Vagina (tissue), 2 donors: ENCODE measurements at regions not wholly inside any gene's neighbourhood (a gene's known extent, or its start where the extent isn't known, plus 50 kb on each side); places are given as distances from the start of the nearest gene placed in this dataset.

Experiments used
- DNase-seq, 2 donors: peaks; one replicate each; pipeline ENCODE4 v3.0.0-alpha.2; 2017; ENCODE audit errors: extremely low spot score in 2 of 2
- H3K27ac ChIP-seq: fragments of 200-600 bp; sonication (generic); one replicate; pipeline ENCODE4 v1.5.1; 2019
- H3K27me3 ChIP-seq: fragments of 200-600 bp; sonication (generic); one replicate; pipeline ENCODE4 v1.5.1; 2019
- H3K36me3 ChIP-seq, 2 donors: fragments of 200-600 bp; sonication (generic); one replicate each; pipeline ENCODE4 v1.5.1; 2017 to 2019
- H3K4me1 ChIP-seq: fragments of 200-600 bp; sonication (generic); one replicate; pipeline ENCODE4 v1.5.1; 2019
- H3K4me3 ChIP-seq, 2 donors: fragments of 200-600 bp; sonication (generic); 1 replicate in 1 of 2; 2 replicates in 1 of 2; pipeline ENCODE4 v1.5.1; 2016 to 2019
- H3K9me3 ChIP-seq: fragments of 200-600 bp; sonication (generic); one replicate; pipeline ENCODE4 v1.5.1; 2019
- POLR2A ChIP-seq, 2 donors: fragments of 450-650 bp; IDR thresholded peaks; one replicate each; pipeline ENCODE4 v1.6.1; 2017; ENCODE audit warnings: antibody characterized with exemption in 2 of 2, mild to moderate bottlenecking in 2 of 2, moderate library complexity in 2 of 2
- POLR2AphosphoS5 ChIP-seq, 2 donors: sonication (generic); formaldehyde crosslinking; IDR thresholded peaks; one replicate each; pipeline ENCODE4 v1.9.0; 2017; ENCODE audit warnings: antibody characterized with exemption in 2 of 2, mild to moderate bottlenecking in 2 of 2, low read depth in 1 of 2; ENCODE audit not compliant: insufficient read depth in 1 of 2
- intact Hi-C: fragments of 100-400 bp; cut with DNase I; formaldehyde crosslinking; loops from one replicate; pipeline ENCODE4 v1.15.1; 2023
- TF ChIP-seq, protein P1 (sequence below), 3 experiments: fragments of 450-650 bp in 2 of 3; fragments of 200-600 bp in 1 of 3; sonication (generic) in 1 of 3; IDR thresholded peaks; one replicate each; pipeline ENCODE4 v1.5.1; 2017 to 2019; ENCODE audit warnings: antibody characterized with exemption in 3 of 3, mild to moderate bottlenecking in 2 of 3, moderate library complexity in 2 of 3

- no peaks in the 10 kb centered on the region for H3K27me3 ChIP-seq
- intact Hi-C loops = no loop called here
- H3K4me3 ChIP-seq = no peak overlapping the region
- TF ChIP-seq, protein P1, sequence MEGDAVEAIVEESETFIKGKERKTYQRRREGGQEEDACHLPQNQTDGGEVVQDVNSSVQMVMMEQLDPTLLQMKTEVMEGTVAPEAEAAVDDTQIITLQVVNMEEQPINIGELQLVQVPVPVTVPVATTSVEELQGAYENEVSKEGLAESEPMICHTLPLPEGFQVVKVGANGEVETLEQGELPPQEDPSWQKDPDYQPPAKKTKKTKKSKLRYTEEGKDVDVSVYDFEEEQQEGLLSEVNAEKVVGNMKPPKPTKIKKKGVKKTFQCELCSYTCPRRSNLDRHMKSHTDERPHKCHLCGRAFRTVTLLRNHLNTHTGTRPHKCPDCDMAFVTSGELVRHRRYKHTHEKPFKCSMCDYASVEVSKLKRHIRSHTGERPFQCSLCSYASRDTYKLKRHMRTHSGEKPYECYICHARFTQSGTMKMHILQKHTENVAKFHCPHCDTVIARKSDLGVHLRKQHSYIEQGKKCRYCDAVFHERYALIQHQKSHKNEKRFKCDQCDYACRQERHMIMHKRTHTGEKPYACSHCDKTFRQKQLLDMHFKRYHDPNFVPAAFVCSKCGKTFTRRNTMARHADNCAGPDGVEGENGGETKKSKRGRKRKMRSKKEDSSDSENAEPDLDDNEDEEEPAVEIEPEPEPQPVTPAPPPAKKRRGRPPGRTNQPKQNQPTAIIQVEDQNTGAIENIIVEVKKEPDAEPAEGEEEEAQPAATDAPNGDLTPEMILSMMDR (IDR thresholded peaks at IDR 0.05) = no peak
- TF ChIP-seq POLR2A (IDR thresholded peaks at IDR 0.05) (no peak), POLR2AphosphoS5 (IDR thresholded peaks at IDR 0.05; ENCODE audit: insufficient read depth in 1 of 2, low read depth in 1 of 2) (no peak)
- no peaks in the 10 kb centered on the region for H3K9me3 ChIP-seq
- H3K27ac ChIP-seq = no peak overlapping the region
- no peaks in the 10 kb centered on the region for H3K36me3 ChIP-seq
- DNase-seq = no peak
- no peaks in the 10 kb centered on the region for H3K4me1 ChIP-seq
Measured at GRCh38 chr7:79837915-79838314, 296.7 kb upstream of the GNAI1 start.

GRCh38 chr7:79833616-79834015, 301.0 kb upstream of the GNAI1 start:
- TF ChIP-seq, protein P1 (IDR thresholded peaks at IDR 0.05) = no peak
- TF ChIP-seq POLR2AphosphoS5 (IDR thresholded peaks at IDR 0.05; ENCODE audit: insufficient read depth in 1 of 2, low read depth in 1 of 2) (no peak), POLR2A (IDR thresholded peaks at IDR 0.05) (no peak)
- no peaks in the 10 kb centered on the region for H3K4me1 ChIP-seq
- H3K4me3 ChIP-seq = no peak overlapping the region
- H3K27me3 ChIP-seq = no peaks in the 10 kb centered on the region
- H3K27ac ChIP-seq = no peak overlapping the region
- H3K36me3 ChIP-seq = no peaks in the 10 kb centered on the region
- no peak for DNase-seq
- intact Hi-C loops = no loop called here
- H3K9me3 ChIP-seq = no peaks in the 10 kb centered on the region

DNA sequence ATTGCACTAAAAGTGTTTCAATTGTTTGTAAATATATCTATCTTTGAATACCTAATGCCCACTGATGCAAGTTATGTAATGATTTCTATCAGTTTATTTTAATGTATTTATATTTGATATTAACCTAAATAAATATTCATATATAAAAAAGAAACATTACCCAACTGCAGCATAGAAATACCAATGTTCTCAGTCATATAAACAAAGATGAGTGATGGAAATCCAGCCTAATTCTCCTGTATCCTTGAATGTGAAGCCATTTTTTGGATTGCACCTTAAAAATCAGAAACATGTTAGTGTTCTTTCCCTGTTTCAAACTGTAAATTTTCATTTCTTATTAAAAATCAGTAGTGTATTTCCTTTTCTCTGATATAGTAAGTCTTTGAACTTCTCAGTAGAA, 305.8 kb upstream of the GNAI1 start:
- Histone ChIP-seq H3K4me3 (no peak overlapping the region), H3K27ac (no peak overlapping the region), H3K9me3 (no peaks in the 10 kb centered on the region), H3K36me3 (no peaks in the 10 kb centered on the region), H3K27me3 (no peaks in the 10 kb centered on the region), H3K4me1 (no peaks in the 10 kb centered on the region)
- TF ChIP-seq POLR2AphosphoS5 (IDR thresholded peaks at IDR 0.05; ENCODE audit: insufficient read depth in 1 of 2, low read depth in 1 of 2) (no peak), POLR2A (IDR thresholded peaks at IDR 0.05) (no peak)
- TF ChIP-seq, protein P1 (IDR thresholded peaks at IDR 0.05) = no peak
- DNase-seq = no peak
- intact Hi-C loops = no loop called here

- TF ChIP-seq POLR2A (IDR thresholded peaks at IDR 0.05) = no peak
- TF ChIP-seq, protein P1 (IDR thresholded peaks at IDR 0.05) = no peak
- TF ChIP-seq POLR2AphosphoS5 (IDR thresholded peaks at IDR 0.05; ENCODE audit: insufficient read depth in 1 of 2, low read depth in 1 of 2) = no peak
- no peaks in the 10 kb centered on the region for H3K9me3 ChIP-seq
- H3K27ac ChIP-seq = no peak overlapping the region
- no peak for DNase-seq
- no peaks in the 10 kb centered on the region for H3K36me3 ChIP-seq
- intact Hi-C loops = no loop called here
- H3K4me1 ChIP-seq = no peaks in the 10 kb centered on the region
- no peak overlapping the region for H3K4me3 ChIP-seq
- no peaks in the 10 kb centered on the region for H3K27me3 ChIP-seq
Measured at GRCh38 chr7:79823246-79823951, 311.2 kb upstream of the GNAI1 start.

DNA sequence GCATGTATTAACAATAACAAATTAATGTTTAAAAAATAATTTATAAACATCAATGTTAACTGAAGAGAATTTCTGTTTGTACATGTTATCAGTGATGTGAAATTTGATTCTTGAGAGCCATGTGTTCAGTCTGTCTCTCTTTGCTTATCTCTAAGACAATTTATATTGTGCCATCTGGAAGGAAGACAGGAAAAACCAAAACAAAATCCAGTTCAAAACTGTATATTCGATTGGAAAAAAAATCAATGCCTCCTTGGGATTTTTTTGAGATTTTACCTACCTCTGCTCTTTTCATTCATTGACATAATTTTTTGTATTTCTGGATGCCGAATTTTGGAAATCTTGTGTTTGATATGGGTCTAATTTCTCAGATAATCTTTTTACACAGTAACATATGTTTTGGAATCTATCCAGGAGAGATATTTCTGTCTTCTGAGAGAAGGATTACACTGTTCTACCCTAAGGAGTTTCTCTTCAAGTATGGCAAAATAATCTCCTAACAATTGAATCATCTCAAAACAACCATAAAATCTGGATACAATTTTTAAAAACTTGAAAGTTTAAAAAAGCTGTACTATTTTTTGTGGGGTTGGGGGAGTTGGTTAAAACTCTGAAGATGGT, 311.9 kb upstream of the GNAI1 start:
- TF ChIP-seq POLR2A (IDR thresholded peaks at IDR 0.05) (no peak), POLR2AphosphoS5 (IDR thresholded peaks at IDR 0.05; ENCODE audit: insufficient read depth in 1 of 2, low read depth in 1 of 2) (no peak)
- TF ChIP-seq, protein P1 (IDR thresholded peaks at IDR 0.05) = no peak
- no peak overlapping the region for H3K27ac ChIP-seq
- no peak overlapping the region for H3K4me3 ChIP-seq
- no peaks in the 10 kb centered on the region for H3K36me3 ChIP-seq
- no peak for DNase-seq
- H3K4me1 ChIP-seq = no peaks in the 10 kb centered on the region
- H3K27me3 ChIP-seq = no peaks in the 10 kb centered on the region
- intact Hi-C loops = no loop called here
- no peaks in the 10 kb centered on the region for H3K9me3 ChIP-seq
